ENCODE measurements at regions not wholly inside any gene's neighbourhood (a gene's known extent, or its start where the extent isn't known, plus 50 kb on each side); places are given as distances from the start of the nearest gene placed in this dataset.

DNA sequence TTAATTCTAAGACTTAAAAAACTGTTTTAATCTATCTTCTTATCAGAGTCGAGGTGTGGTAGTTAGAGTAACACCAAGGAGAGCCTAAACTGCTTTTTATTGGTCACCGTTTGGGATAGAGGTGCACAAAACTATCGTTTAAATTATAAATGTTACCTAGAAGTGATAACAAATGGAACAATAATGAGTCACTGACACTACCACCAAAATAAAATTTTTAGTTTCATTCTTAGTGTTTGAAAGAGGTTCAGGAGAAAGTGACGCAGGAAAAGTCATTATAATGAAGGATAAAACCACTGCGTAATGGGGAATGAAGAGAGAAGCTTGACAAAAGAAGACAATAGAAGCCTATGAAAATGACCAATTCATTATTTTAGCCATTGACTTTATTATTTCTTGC, 158.2 kb downstream of the COX18 start:
- Histone ChIP-seq H3K27ac (ENCODE audit: low read depth, low read length) (no peak overlapping the region), H3K4me3 (ENCODE audit: low read depth, low read length) (no peak overlapping the region), H3K79me2 (ENCODE audit: control insufficient read depth, insufficient read depth, low read length, unreplicated experiment) (no peaks in the 10 kb centered on the region), H3K36me3 (ENCODE audit: insufficient read depth, low read length) (no peaks in the 10 kb centered on the region), H3K27me3 (ENCODE audit: insufficient read depth, low read length) (no peaks in the 10 kb centered on the region), H3K4me1 (ENCODE audit: control insufficient read depth, insufficient read depth, low read length, unreplicated experiment) (no peaks in the 10 kb centered on the region), H2AFZ (ENCODE audit: low read length, unreplicated experiment) (no peak overlapping the region)

DNA sequence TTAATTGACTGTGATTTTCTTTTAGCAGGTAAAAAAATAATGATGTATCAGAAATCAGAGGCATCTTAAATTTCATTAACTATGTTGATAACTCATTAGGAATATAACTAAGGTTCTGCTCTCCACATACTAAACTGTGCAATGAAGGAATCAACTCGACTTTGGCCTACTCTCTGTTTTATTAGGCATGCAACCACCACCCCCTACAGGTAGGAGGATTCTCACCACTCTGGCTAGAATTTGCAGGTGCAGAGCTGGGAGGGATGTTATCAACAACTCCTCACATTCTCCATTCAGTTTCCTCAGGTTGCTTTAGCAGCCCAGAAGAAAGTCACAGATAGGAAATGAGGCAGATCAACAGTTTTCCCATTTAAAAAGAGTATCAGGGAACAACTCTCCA, 160.1 kb downstream of the COX18 start:
- no peak overlapping the region for H3K4me3 ChIP-seq (ENCODE audit: low read depth, low read length)
- no peak overlapping the region for H3K27ac ChIP-seq (ENCODE audit: low read depth, low read length)
- no peaks in the 10 kb centered on the region for H3K36me3 ChIP-seq (ENCODE audit: insufficient read depth, low read length)
- no peaks in the 10 kb centered on the region for H3K27me3 ChIP-seq (ENCODE audit: insufficient read depth, low read length)
- no peaks in the 10 kb centered on the region for H3K4me1 ChIP-seq (ENCODE audit: control insufficient read depth, insufficient read depth, low read length, unreplicated experiment)
- no peaks in the 10 kb centered on the region for H3K79me2 ChIP-seq (ENCODE audit: control insufficient read depth, insufficient read depth, low read length, unreplicated experiment)
- no peak overlapping the region for H2AFZ ChIP-seq (ENCODE audit: low read length, unreplicated experiment)

DNA sequence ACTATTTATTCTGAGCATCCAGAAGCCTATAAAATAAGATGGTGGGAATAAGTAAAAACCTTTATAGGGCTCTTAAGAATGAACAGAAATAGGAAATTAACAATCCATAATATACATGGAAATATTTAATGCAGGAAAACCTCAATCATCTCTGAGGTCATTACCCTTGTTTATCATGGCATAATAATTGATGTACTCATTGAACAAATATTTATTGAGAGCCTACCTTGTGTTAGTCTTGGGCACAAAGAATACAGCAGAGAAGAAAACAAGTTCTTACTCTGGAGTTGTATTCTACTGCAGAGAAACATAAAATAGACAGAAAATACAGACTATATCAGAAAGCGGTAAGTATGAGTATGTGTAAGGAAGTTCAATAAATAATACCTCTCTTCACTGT, 167.2 kb downstream of the COX18 start:
- Histone ChIP-seq H2AFZ (ENCODE audit: low read length, unreplicated experiment) (no peak overlapping the region), H3K27me3 (ENCODE audit: insufficient read depth, low read length) (no peaks in the 10 kb centered on the region), H3K4me3 (ENCODE audit: low read depth, low read length) (no peak overlapping the region), H3K4me1 (ENCODE audit: control insufficient read depth, insufficient read depth, low read length, unreplicated experiment) (peaks cover 6% of the 10 kb centered on the region), H3K27ac (ENCODE audit: low read depth, low read length) (no peak overlapping the region), H3K36me3 (ENCODE audit: insufficient read depth, low read length) (no peaks in the 10 kb centered on the region), H3K79me2 (ENCODE audit: control insufficient read depth, insufficient read depth, low read length, unreplicated experiment) (no peaks in the 10 kb centered on the region)

DNA sequence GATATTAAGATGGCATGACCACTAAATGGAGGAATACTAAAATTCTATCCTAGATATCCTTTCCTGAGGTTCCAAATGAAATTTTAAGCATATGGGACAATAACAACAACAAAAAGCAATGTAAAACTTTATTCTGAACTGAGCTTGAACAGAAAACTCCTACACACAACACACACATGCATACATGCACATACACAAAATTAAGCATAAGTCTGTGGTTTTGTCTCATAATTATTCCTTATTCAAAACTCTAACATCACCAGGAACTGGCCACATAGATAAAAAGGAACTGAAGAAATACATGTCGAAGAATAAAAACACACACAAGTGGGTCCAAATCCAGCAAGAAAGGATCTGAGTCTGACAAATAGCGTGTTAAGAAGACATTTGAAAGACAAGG, 168.0 kb downstream of the COX18 start:
- Histone ChIP-seq H3K36me3 (ENCODE audit: insufficient read depth, low read length) (no peaks in the 10 kb centered on the region), H3K4me1 (ENCODE audit: control insufficient read depth, insufficient read depth, low read length, unreplicated experiment) (peaks cover 14% of the 10 kb centered on the region), H2AFZ (ENCODE audit: low read length, unreplicated experiment) (no peak overlapping the region), H3K79me2 (ENCODE audit: control insufficient read depth, insufficient read depth, low read length, unreplicated experiment) (no peaks in the 10 kb centered on the region), H3K4me3 (ENCODE audit: low read depth, low read length) (no peak overlapping the region), H3K27ac (ENCODE audit: low read depth, low read length) (no peak overlapping the region), H3K27me3 (ENCODE audit: insufficient read depth, low read length) (no peaks in the 10 kb centered on the region)

DNA sequence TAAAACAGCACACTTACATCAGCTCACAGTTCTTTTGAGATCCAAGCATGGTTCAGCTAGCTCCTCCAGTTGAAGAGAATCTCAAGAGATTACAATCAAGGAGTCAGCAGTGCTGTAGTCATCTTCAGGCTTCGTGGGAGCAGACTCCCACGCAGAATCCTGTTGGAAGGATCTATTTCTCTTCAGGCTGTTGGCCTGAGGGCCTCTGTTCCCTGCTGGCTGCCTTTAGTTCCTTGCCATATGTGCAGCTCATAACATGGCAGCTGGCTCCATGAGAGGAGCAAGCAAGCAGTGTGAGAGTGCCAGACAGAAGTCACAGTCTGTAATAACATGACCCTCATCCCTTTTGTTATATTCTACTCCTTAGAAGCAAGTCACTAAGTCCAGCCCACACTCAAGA, 168.6 kb downstream of the COX18 start:
- Histone ChIP-seq H3K79me2 (ENCODE audit: control insufficient read depth, insufficient read depth, low read length, unreplicated experiment) (no peaks in the 10 kb centered on the region), H2AFZ (ENCODE audit: low read length, unreplicated experiment) (peak overlapping the region; percentile 44), H3K4me1 (ENCODE audit: control insufficient read depth, insufficient read depth, low read length, unreplicated experiment) (peaks cover 19% of the 10 kb centered on the region), H3K27ac (ENCODE audit: low read depth, low read length) (no peak overlapping the region), H3K4me3 (ENCODE audit: low read depth, low read length) (no peak overlapping the region), H3K27me3 (ENCODE audit: insufficient read depth, low read length) (no peaks in the 10 kb centered on the region), H3K36me3 (ENCODE audit: insufficient read depth, low read length) (no peaks in the 10 kb centered on the region)

DNA sequence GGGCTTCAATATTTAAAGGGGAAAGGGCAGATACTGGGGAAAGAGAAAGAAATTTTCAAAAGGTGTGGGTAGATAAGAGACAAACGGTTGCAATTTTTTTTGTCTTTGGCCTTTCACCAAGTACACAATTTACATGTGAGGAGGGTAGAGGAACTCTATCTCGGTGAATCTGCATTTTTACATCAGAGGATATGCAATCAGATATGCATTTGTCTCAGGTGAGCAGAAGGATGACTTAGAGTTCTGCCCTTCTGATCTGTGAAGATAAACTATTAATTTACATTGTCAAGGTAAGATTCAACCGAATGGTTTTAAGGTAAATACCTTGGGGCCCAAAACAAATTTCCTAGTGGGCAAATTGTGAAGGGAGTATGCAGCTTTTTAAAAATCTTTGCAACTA, 169.9 kb downstream of the COX18 start:
- Histone ChIP-seq H3K27me3 (ENCODE audit: insufficient read depth, low read length) (no peaks in the 10 kb centered on the region), H3K4me1 (ENCODE audit: control insufficient read depth, insufficient read depth, low read length, unreplicated experiment) (peaks cover 27% of the 10 kb centered on the region), H3K79me2 (ENCODE audit: control insufficient read depth, insufficient read depth, low read length, unreplicated experiment) (no peaks in the 10 kb centered on the region), H2AFZ (ENCODE audit: low read length, unreplicated experiment) (no peak overlapping the region), H3K4me3 (ENCODE audit: low read depth, low read length) (no peak overlapping the region), H3K36me3 (ENCODE audit: insufficient read depth, low read length) (no peaks in the 10 kb centered on the region), H3K27ac (ENCODE audit: low read depth, low read length) (no peak overlapping the region)

DNA sequence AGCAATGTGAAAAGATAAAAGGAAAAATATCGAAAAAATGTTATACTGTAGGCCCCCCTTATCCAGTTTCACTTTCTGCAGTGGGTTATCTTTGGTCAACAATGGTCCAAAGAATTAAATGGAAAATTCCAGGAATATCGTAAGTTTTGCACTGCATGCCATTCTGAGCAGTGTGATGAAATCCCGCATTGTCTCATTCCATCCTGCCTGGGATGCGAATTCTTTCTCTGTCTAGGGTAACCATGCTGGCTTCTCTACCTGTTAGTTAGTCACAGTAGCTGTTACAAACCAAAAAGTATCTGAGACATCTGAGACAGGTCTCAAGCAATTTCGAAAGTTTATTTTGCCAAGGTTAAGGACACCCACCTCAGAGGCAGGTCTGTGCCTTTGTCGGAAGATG, 170.3 kb downstream of the COX18 start:
- Histone ChIP-seq H3K79me2 (ENCODE audit: control insufficient read depth, insufficient read depth, low read length, unreplicated experiment) (no peaks in the 10 kb centered on the region), H3K36me3 (ENCODE audit: insufficient read depth, low read length) (no peaks in the 10 kb centered on the region), H2AFZ (ENCODE audit: low read length, unreplicated experiment) (no peak overlapping the region), H3K4me3 (ENCODE audit: low read depth, low read length) (no peak overlapping the region), H3K4me1 (ENCODE audit: control insufficient read depth, insufficient read depth, low read length, unreplicated experiment) (peaks cover 27% of the 10 kb centered on the region), H3K27me3 (ENCODE audit: insufficient read depth, low read length) (no peaks in the 10 kb centered on the region), H3K27ac (ENCODE audit: low read depth, low read length) (no peak overlapping the region)

DNA sequence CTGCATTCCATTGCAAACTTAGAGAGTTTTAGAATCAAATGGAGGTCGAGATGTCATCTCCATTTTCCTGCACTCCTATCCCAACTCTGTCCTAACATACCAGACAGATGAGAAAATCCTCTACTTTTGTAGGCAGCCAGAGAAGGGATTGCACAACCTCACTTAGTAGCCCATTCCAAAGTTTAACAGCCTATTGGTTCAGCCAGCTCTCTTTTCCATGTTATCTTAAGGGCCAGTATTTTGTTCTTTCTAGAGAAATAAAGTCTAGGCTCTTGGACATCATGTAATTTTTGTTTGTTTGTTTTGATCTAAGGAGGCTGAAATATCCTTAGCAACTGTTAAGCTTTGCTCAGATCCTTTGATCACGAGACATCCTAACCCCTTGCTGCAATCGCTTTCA, 173.0 kb downstream of the COX18 start:
- H2AFZ ChIP-seq (ENCODE audit: low read length, unreplicated experiment), result no peak overlapping the region
- peaks cover 20% of the 10 kb centered on the region for H3K4me1 ChIP-seq (ENCODE audit: control insufficient read depth, insufficient read depth, low read length, unreplicated experiment)
- no peaks in the 10 kb centered on the region for H3K36me3 ChIP-seq (ENCODE audit: insufficient read depth, low read length)

DNA sequence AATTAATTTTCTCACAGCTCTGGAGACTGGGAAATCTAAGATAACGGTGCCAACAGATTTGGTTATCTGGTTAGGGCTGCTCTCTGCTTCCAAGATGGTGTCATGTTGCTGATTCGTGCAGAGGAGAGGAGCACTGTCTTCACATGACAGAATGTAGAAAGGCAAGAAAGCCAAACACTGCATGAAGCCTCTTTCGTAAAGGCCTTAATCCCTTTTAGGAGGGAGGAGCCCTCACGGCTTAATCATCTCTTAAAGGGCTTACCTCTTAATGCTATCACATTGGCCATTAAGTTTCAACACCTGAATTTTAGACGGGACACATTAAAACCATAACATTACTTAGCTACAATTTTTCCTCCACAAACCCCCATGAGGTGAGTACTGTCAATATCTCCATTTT, 174.1 kb downstream of the COX18 start:
- Histone ChIP-seq H3K4me1 (ENCODE audit: control insufficient read depth, insufficient read depth, low read length, unreplicated experiment) (peaks cover 20% of the 10 kb centered on the region), H3K36me3 (ENCODE audit: insufficient read depth, low read length) (no peaks in the 10 kb centered on the region), H3K79me2 (ENCODE audit: control insufficient read depth, insufficient read depth, low read length, unreplicated experiment) (no peaks in the 10 kb centered on the region), H3K4me3 (ENCODE audit: low read depth, low read length) (no peak overlapping the region), H3K27me3 (ENCODE audit: insufficient read depth, low read length) (no peaks in the 10 kb centered on the region), H2AFZ (ENCODE audit: low read length, unreplicated experiment) (no peak overlapping the region), H3K27ac (ENCODE audit: low read depth, low read length) (no peak overlapping the region)

More for the DNA sequence above, 173.0 kb downstream of the COX18 start:
- H3K27me3 ChIP-seq (ENCODE audit: insufficient read depth, low read length), result no peaks in the 10 kb centered on the region
- H3K27ac ChIP-seq (ENCODE audit: low read depth, low read length), result peak overlapping the region; percentile 69
- no peak overlapping the region for H3K4me3 ChIP-seq (ENCODE audit: low read depth, low read length)
- H3K79me2 ChIP-seq (ENCODE audit: control insufficient read depth, insufficient read depth, low read length, unreplicated experiment), result no peaks in the 10 kb centered on the region

DNA sequence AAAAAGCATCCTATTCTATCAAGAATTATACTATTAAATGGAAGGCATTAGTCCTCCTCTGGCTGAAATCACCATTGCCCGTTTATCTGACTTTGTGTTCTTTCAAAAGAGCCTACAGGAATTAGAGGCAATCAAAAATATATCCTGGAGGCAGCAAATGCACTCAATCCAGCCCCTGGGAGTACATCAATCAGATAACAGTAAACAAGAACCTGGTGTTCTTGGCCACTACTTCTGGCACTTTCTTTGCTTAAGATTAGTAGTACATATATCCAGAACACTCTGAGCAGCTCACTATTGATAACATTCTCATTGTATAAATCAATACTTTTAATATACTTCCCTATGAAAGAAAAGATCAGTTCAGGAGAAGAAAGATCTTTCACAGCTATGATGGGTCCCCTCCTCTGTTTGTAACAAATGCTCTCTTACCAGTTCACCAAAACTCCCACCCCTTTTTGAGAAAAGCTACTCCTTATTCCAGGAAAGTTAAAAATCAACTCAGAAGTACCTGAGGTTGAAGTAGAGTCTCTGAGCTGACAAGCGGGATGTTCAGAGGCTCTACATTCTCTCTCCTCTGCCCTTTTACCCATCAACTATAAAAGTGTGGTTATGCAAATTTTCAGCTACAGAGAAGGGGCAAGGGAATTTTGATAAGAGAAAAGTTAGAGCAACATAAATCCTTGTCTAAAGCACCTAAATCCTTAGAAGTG, 176.0 kb downstream of the COX18 start:
- Histone ChIP-seq H3K27ac (ENCODE audit: low read depth, low read length) (no peak overlapping the region), H3K79me2 (ENCODE audit: control insufficient read depth, insufficient read depth, low read length, unreplicated experiment) (no peaks in the 10 kb centered on the region), H3K36me3 (ENCODE audit: insufficient read depth, low read length) (no peaks in the 10 kb centered on the region), H3K4me1 (ENCODE audit: control insufficient read depth, insufficient read depth, low read length, unreplicated experiment) (peaks cover 20% of the 10 kb centered on the region), H3K4me3 (ENCODE audit: low read depth, low read length) (no peak overlapping the region), H2AFZ (ENCODE audit: low read length, unreplicated experiment) (no peak overlapping the region), H3K27me3 (ENCODE audit: insufficient read depth, low read length) (no peaks in the 10 kb centered on the region)

DNA sequence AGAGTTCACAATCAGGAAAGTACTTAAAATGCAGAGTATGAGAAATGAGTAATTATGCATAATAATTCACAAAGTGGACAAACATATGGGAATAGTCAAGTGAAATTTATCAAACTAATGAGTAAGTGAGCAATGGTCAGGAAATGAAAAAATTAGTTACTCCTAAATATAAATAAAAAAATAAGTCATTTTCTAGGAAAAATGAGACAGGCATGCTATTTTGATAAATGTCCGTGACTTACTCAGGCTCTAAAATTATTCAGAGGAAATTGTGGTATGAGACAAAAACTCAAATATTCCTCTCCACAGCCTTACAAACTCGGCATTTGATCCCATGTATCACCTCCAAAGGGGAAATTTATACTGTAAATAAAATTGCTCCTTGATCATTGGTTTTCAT, 181.2 kb downstream of the COX18 start:
- H3K27ac ChIP-seq (ENCODE audit: low read depth, low read length), result no peak overlapping the region
- H3K79me2 ChIP-seq (ENCODE audit: control insufficient read depth, insufficient read depth, low read length, unreplicated experiment), result no peaks in the 10 kb centered on the region
- H3K27me3 ChIP-seq (ENCODE audit: insufficient read depth, low read length), result no peaks in the 10 kb centered on the region
- H3K4me3 ChIP-seq (ENCODE audit: low read depth, low read length), result no peak overlapping the region
- H2AFZ ChIP-seq (ENCODE audit: low read length, unreplicated experiment), result no peak overlapping the region
- no peaks in the 10 kb centered on the region for H3K36me3 ChIP-seq (ENCODE audit: insufficient read depth, low read length)
- H3K4me1 ChIP-seq (ENCODE audit: control insufficient read depth, insufficient read depth, low read length, unreplicated experiment), result no peaks in the 10 kb centered on the region
